Spinal cord (tissue), 9 donors: ENCODE measurements at regions not wholly inside any gene's neighbourhood (a gene's known extent, or its start where the extent isn't known, plus 50 kb on each side); places are given as distances from the start of the nearest gene placed in this dataset.

Experiments
- DNase-seq, 6 donors: peaks; one replicate each; pipeline versions ENCODE4 v3.0.0 to v3.0.0-alpha.2; 2013 to 2015; ENCODE audit warnings: low spot score in 6 of 6, low read depth in 4 of 6
- H3K27ac ChIP-seq: one replicate; pipeline ENCODE4 v1.5.1; 2013; ENCODE audit warnings: low read depth, low read length, control low read depth
- H3K27me3 ChIP-seq: one replicate; pipeline ENCODE4 v1.6.1; 2013; ENCODE audit warnings: low read length; ENCODE audit not compliant: control insufficient read depth, insufficient read depth
- H3K36me3 ChIP-seq: one replicate; pipeline ENCODE4 v1.6.1; 2013; ENCODE audit warnings: low read length; ENCODE audit not compliant: control insufficient read depth, insufficient read depth
- H3K4me1 ChIP-seq: one replicate; pipeline ENCODE4 v1.6.1; 2013; ENCODE audit warnings: low read length; ENCODE audit not compliant: control insufficient read depth, insufficient read depth
- H3K4me3 ChIP-seq: one replicate; pipeline ENCODE4 v1.5.1; 2013; ENCODE audit warnings: low read depth, low read length, control low read depth
- H3K9me3 ChIP-seq: one replicate; pipeline ENCODE4 v1.6.1; 2013; ENCODE audit warnings: low read length; ENCODE audit not compliant: control insufficient read depth, insufficient read depth
- WGBS: methylation state at CpG from one replicate; pipeline ENCODE4 v1.1.5; 2013; ENCODE audit warnings: missing lambda C conversion rate; ENCODE audit not compliant: insufficient coverage; 5-methylcytosine and 5-hydroxymethylcytosine counted together
- donor health status: healthy.

GRCh38 chr3:110965976-110966375, 105.6 kb upstream of the NECTIN3 start:
- H3K9me3 ChIP-seq: no peaks in the 10 kb centered on the region

DNA sequence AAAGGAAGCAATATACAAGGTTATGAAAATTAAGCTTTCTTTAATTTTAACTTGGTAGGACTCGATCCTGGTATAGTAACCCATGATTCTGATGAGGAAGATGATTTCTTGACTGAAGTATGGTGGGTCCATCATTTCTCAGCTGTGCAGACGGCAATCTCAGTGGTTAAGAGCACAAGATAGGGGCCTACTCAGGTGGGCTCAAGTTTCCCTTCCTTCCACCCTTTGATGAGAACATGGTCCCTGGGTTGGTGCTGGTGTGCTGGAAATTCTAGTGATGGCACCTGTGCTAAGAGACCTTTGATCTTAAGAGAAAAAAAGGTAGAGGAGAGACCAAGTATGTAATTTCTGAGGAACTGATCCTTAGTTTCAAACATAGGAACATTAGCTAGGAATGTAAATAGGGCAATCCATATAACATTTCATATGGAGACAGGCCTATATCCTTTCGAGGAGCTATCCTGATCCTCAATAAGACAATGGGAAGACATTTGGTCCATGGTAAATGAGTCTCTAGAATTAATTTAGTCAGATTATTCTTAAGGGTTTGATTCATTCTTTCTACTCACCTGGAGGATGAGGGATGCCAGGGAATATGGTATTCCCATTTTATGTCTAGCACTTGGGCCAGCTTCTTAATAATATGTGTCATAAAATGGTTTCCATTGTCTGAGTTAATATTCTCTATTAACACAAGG, 104.5 kb upstream of the NECTIN3 start:
- Histone ChIP-seq H3K4me1 (no peaks in the 10 kb centered on the region), H3K4me3 (no peak overlapping the region), H3K36me3 (no peaks in the 10 kb centered on the region), H3K27me3 (no peaks in the 10 kb centered on the region), H3K9me3 (no peaks in the 10 kb centered on the region), H3K27ac (no peak overlapping the region)
- no peak for DNase-seq
- whole genome bisulfite sequencing: 100% methylated on average over 1 of the region's 3 CpGs

More at GRCh38 chr3:110965976-110966375, 105.6 kb upstream of the NECTIN3 start:
- no peaks in the 10 kb centered on the region for H3K4me1 ChIP-seq
- no peaks in the 10 kb centered on the region for H3K27me3 ChIP-seq
- H3K27ac ChIP-seq: no peak overlapping the region
- WGBS: 100% methylated on average over 1 of the region's 5 CpGs
- H3K4me3 ChIP-seq: no peak overlapping the region
- H3K36me3 ChIP-seq: no peaks in the 10 kb centered on the region
- DNase-seq: no peak

DNA sequence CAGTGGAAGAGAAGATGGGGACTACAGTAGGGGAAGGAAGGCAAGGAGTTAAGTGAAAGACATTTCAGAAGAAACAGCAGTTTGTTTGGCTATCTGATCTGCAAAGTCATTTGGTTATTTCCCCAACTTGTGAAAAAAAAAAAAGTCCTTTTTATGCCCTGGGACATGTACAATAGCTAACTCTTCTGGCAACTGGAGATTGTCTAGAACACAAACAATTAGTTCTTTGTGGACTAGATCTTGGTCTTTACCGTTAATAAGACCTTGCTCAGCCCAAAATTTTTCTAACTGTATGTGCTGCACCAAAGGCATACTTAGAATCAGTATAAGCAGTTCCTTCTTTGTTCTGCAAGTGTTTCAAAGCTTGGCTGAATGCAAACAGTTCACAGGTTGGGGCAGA, 103.5 kb upstream of the NECTIN3 start:
- no peak for DNase-seq
- no peaks in the 10 kb centered on the region for H3K27me3 ChIP-seq
- H3K9me3 ChIP-seq: no peaks in the 10 kb centered on the region
- no peaks in the 10 kb centered on the region for H3K4me1 ChIP-seq
- no peak overlapping the region for H3K4me3 ChIP-seq
- no peaks in the 10 kb centered on the region for H3K36me3 ChIP-seq
- H3K27ac ChIP-seq: no peak overlapping the region
- WGBS: no CpG with 5 or more reads among the region's 1 CpG

DNA sequence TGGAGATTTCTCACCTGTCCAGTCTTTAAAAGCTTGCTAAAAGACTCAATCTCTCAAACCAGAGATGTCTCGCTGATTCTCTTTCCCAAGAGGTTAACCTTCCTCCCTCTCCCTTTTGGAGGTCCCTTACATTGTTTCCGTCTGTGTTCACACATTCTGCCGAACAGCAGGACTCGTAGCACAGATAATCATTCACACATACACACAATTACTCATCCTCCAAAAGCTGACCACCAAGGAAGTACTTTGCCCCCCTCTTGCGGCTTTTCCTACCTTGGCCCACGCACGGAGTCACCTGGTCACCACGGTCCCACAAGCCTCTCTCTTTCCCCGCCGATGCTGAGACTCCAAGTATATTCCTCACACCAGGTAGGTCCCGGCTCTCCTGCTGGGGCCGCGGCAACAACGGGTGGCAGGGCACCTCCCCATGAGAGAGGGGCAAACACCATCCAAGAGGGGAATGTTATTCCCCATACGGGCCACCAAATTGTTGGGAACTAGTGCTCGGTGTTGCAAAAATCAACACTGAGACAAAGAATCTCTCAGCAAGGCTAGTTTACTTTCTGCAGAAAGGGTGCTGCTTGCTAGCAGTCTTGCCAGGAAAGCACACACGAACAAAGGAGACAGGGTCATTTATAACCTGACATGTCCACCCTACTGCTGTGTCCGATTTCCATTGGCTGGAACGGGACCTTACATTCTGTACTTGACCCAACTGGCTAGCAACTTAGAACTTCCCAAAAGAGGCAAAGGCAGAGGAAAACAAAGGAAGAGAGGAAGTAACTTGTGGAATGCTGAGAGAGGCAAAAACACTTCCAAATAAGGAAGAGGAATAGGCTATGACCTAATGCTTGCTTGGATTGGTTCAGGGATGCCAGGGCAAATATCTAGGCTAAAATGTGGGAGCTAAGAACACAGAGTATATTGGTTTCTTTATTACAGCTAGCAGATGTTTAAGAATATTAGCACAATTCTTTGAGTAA, 102.1 kb upstream of the NECTIN3 start:
- WGBS: 95% methylated on average over 16 of the region's 19 CpGs
- DNase-seq: no peak
- Histone ChIP-seq H3K9me3 (no peaks in the 10 kb centered on the region), H3K4me1 (no peaks in the 10 kb centered on the region), H3K27me3 (no peaks in the 10 kb centered on the region), H3K36me3 (no peaks in the 10 kb centered on the region), H3K4me3 (no peak overlapping the region), H3K27ac (no peak overlapping the region)

- Histone ChIP-seq H3K9me3 (no peaks in the 10 kb centered on the region), H3K36me3 (no peaks in the 10 kb centered on the region), H3K27me3 (no peaks in the 10 kb centered on the region), H3K4me3 (no peak overlapping the region), H3K27ac (no peak overlapping the region), H3K4me1 (no peaks in the 10 kb centered on the region)
- 95% methylated on average over 5 of the region's 9 CpGs for WGBS
- DNase-seq: no peak
These were observed 100.5 kb upstream of the NECTIN3 start for GRCh38 chr3:110971010-110971601.

DNA sequence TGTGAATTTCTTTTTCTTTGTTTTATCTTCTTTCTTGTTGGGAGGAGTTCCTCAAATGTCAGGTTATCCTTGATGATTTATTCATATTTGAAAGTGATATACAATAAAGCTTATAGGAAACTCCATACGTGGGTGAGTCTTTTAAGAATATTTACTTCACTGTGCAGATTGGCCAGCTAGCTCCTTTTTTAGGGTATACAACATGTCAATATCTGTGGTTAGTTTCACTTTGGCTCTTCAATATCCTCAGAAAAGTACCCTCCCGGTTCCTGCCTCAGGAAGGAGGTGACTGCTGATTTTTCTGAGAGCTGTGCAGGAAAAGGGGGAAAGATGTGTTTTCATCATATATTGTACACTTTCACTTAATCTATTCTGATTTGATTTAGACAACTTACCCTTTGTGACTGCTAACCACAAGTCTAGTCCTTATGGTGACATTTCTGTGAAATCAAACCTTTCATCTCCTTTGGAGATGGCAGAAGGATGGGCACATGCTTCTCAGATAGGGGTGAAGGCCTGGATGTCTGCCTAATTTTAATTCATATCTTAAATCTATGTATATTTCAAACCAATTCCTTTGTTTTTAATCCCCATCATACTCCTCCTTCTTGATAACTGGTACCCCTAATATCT, 98.2 kb upstream of the NECTIN3 start:
- no CpG with 5 or more reads among the region's 2 CpGs for WGBS
- no peak for DNase-seq
- Histone ChIP-seq H3K4me3 (no peak overlapping the region), H3K27ac (no peak overlapping the region), H3K36me3 (no peaks in the 10 kb centered on the region), H3K27me3 (no peaks in the 10 kb centered on the region), H3K9me3 (no peaks in the 10 kb centered on the region), H3K4me1 (no peaks in the 10 kb centered on the region)

DNA sequence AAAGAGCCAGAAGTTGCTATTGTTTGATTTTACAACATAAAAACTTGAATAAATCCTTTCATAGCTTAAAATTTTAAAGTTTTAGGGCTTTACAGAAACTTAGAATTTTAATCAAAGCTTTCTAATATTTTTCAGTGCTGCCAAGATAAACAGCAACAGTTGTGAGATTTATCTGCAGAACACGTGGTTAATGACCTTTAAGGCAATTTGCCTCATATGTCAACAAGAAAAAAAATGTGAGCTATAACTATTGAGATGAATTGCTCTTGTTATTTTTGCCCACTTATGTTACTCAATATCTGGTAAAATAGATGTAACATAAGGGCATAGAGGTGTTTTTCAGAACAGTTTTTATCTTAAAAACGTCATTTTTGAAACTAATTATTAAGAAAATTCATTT, 96.7 kb upstream of the NECTIN3 start:
- Histone ChIP-seq H3K4me1 (no peaks in the 10 kb centered on the region), H3K27me3 (no peaks in the 10 kb centered on the region), H3K9me3 (no peaks in the 10 kb centered on the region), H3K27ac (no peak overlapping the region), H3K4me3 (no peak overlapping the region), H3K36me3 (no peaks in the 10 kb centered on the region)
- no CpG with 5 or more reads among the region's 2 CpGs for WGBS
- DNase-seq: no peak

- no peaks in the 10 kb centered on the region for H3K9me3 ChIP-seq
- no peaks in the 10 kb centered on the region for H3K4me1 ChIP-seq
- H3K4me3 ChIP-seq: no peak overlapping the region
- DNase-seq: no peak
- no peaks in the 10 kb centered on the region for H3K27me3 ChIP-seq
- H3K27ac ChIP-seq: no peak overlapping the region
- H3K36me3 ChIP-seq: no peaks in the 10 kb centered on the region
- 92% methylated on average over 3 of the region's 4 CpGs for WGBS
These were observed 87.0 kb upstream of the NECTIN3 start for GRCh38 chr3:110984456-110985250.

DNA sequence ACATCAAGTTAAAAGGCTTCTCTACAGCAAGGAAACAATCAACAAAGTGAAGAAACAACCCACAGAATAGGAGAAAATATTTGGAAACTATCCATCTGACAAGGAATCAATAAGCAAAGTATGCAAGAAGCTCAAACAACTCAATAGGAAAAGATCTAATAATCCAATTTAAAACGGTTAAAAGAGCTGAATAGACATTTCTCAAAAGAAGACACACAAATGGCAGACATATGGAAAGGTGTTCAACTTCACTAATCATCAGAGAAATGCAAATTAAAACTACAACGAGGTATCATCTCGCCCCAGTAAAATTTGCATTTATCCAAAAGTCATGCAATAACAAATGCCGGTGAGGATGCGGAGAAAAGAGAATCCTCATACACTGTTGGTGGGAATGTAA, 82.2 kb upstream of the NECTIN3 start:
- no peak overlapping the region for H3K4me3 ChIP-seq
- no peak for DNase-seq
- H3K27me3 ChIP-seq: no peaks in the 10 kb centered on the region
- H3K9me3 ChIP-seq: no peaks in the 10 kb centered on the region
- H3K27ac ChIP-seq: no peak overlapping the region
- WGBS: 88% methylated on average over 2 of the region's 5 CpGs
- no peaks in the 10 kb centered on the region for H3K36me3 ChIP-seq
- H3K4me1 ChIP-seq: no peaks in the 10 kb centered on the region
